ENCODE measurements at regions not wholly inside any gene's neighbourhood (a gene's known extent, or its start where the extent isn't known, plus 50 kb on each side); places are given as distances from the start of the nearest gene placed in this dataset.

DNA sequence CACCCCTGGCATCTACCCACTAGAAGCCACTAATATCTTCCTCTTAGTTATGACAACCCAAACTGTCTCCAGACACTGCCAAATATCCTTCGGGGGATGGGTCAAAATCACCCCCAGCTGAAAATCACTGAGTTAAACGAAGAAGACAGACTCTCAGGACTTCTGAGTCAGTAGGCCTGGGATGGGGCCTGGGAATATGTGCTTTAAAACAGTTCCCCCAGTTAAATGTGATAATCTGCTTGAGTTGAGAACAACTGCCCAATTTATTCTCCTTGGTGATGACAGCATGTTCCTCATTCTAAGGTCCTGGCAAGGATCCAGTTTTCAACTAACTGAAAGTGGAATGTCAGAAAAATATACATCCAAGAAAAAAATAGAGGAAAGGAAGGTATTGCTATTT, 52.4 kb downstream of the CBLL2 start:
- ATAC-seq: no peak

DNA sequence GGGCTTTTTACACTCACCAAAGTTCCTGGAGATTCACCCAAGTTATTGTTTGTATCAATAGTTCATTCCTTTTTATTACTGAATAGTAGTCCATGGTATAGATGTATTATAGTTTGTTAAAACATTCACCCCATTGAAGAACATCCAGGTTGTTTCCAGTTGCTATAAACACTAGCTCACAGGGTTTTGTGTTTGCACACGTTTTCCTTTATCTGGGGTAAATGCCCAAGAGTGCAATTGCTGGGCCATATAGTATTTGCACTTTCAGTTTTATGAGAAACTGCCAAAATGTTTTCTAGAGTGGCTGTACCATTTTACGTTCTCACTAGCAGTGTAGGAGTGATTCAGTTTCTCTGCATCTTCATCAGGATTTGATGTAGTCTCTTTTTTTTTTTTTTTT, 57.1 kb downstream of the CBLL2 start:
- ATAC-seq: no peak

DNA sequence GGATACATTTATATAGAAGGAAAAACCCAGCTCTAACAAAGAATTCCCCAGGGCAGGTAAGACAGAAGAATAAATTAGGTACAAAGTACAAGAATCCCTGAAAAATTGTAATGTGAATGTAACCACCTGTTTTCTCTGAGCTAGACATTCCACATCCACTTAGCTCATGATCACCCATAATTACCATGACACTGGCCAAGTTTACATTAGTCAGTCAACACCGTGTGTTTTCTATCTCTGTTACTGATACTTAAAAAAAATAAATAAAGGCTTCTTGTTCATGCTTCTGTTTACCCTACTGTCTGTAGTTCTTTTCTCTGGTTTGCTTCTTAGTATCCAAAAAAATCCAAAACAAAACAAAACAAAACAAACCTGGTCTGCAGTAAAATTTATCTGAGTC, 66.0 kb downstream of the CBLL2 start:
- no peak for ATAC-seq

DNA sequence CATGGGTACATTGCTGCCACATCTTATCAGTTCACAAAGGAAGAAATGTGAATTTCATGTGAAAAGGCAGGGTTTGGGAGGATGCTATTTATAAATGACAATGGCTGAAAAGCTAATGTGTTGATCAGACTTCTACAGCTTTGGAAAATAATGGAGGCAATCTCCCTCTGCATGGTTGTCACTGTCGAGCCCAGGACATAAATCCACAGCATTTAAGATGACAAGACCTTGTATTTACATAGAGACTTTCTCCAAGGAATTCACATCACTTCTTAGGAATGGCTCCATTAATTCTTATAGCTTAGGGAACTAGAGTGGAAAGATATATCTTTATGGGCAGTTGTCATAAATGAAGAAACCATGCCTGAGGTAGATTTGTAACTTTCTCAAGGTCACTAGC, 66.7 kb downstream of the CBLL2 start:
- ATAC-seq: no peak

DNA sequence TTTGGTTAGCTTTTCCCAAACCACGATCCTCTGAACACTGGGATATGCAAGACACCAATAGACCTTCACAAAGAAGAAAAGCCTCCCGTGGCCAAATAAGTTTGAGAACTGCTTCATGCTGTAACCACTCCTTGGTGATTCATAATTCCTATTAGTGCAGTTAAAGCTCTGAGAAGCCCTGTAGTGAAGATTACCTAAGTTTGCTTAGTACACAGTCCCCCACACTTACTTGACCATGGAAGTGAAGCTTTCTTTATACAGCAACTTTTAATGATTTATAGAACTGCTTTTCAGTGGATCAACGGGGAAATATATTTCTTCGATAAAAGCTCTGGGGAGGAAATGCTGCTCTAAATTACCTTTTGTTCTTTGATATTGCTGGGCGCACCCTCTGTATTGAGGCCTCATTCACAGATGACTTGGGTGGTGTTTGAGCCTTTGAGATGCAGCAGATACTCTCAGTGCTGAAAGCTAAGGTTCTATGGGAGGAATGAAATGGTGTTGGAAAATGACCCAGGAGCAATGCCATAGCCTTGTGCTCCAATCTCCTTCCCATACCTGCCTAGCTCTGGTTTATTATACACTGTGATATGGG, 67.4 kb downstream of the CBLL2 start:
- no peak for ATAC-seq

DNA sequence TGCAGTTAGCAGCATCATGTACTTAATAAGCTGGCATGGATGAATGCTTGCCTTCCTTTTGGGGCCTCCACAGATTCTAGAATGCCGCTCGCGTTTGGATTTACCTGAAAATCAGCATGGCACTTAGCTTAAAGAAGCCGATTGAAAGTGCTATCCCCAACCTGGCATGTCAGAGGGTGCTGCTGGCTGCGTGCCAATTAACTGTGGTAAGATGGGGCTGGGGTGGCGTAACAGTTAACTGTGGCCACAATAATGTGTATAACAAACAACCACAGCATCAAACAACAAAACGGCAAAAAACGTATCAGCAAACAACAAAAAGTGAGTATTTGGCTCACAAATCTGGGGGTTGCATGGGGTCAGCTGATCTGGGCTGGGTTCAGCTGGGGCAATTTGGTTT, 70.5 kb downstream of the CBLL2 start:
- no peak for ATAC-seq

DNA sequence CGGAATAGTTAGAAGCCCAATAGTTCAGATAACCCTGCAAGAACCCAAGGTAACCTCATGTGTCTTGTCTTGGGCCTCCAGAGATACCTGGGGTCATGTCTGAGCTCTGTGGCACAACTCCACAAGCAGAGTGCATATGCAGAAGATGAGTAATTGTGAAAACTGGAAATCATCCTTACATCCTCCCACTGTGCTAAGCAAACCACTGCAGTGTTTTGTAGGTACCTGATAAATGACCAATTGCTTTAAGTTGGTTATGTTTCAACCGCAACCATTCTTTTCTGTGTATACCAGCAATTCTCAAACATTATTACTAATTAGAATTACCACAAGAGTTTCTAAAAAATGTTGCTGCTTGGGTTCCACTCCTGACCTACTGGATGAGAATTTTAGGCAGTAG, 73.2 kb downstream of the CBLL2 start:
- no peak for ATAC-seq

DNA sequence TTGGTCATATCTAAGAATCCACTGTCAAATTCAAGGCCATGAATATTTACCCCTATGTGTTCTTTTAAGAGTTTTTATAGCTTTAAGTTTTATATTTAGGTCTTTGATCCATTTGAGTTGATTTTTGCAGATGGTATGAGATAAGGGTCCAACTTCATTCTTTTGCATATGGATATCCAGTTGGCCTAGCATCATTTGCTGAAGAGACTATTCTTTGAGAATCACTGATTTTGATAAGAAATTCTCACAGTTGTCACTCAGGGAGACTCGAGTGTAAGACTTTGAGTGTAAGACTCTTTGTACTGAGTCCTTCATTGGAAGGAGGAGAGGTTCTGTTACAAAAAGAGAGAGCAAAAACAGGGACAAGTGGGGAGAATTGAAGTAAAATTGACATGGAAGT, 74.8 kb downstream of the CBLL2 start:
- no peak for ATAC-seq

DNA sequence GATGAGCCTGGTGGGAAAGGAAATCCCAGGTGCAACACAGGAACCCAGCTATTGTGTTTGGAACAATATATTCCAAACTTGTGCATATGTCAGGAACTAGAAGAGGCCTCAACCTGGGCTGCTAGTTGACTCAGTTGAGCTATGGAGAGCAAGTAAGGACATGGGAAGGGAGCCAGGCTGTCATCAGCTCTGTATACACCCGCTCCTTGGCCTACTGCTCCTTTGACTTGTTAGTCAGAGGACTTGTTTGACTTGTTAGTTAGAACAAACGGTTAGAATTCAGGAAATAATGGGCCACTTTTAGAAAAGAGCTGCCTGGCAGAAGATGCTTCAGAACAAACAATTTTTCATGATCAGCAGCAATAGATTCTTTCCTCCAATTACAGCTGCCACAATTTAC, 76.4 kb downstream of the CBLL2 start:
- peak; percentile 90 for ATAC-seq

DNA sequence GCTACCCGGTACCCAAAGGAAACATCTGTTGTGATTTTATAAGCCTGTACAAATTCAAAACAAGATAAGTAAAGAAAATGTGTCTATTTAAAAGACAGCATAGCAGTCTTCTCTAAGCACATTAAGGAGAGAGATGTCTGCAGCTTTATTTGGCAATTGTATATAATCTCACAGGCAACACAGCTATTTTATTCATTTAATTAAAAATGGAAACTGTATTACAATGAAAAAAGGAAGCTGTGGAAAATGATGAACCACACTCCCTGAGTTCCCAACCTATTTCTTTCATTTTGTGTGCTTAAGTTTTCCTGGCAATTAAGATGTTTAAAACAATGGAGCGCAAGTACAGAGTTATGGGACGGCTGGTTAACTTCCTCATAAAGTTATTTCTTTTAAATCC, 78.4 kb downstream of the CBLL2 start:
- no peak for ATAC-seq

DNA sequence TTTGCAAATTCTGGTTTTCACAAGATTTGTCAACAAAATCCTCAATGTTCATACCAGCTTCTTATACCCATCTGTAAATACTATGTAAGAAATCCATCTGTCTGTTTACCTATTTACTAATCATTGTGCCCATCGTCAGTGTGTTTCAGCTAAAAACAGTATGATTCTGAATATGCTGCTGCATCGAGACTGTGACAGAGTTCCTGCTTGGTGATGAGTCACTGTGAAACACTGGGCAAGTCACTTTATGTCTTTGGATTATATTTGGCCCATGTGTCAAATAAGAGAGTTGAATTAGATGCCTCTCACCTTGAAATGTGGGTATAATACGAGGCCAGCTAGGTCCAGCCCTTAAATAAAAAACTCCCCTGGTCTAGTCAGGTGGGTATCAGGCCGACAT, 79.3 kb downstream of the CBLL2 start:
- peak; percentile 59 for ATAC-seq

DNA sequence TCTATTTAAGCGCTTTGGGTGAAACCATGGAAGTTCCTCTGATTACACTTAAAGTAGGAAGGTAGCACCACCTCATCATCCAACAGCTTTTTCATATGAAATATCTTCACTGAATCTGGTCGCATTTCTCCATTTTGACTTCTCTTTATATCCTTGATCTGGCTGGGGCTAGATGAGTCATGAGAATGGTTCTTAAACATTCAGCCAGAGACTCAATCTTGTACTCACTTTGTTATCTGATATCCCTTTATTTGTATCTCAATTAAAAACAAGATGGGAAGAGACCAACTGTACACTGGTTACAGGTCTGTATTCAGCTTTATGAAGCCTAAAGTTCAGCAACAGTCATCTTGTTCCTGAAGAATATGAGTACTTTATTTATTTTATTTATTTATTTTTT, 84.9 kb downstream of the CBLL2 start:
- ATAC-seq: no peak

DNA sequence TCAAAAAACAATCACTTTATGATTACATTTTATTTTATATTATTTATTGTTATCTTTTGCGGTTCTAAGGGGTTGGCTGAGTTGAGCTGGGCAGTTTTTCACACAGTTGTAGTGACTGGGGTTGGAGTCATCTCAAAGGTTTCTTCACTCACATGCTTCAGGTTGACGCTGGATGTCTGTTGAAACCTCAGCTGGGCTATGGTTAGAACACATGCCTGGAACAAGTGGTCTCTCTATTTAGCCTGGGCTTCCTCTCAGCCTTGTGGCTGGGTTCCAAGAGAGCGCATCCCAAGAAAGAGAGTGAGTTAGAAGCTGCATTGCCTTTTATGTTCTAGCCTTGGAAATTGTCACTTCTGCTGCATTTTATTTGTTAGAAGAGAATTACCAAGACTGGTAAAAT, 87.4 kb downstream of the CBLL2 start:
- no peak for ATAC-seq

DNA sequence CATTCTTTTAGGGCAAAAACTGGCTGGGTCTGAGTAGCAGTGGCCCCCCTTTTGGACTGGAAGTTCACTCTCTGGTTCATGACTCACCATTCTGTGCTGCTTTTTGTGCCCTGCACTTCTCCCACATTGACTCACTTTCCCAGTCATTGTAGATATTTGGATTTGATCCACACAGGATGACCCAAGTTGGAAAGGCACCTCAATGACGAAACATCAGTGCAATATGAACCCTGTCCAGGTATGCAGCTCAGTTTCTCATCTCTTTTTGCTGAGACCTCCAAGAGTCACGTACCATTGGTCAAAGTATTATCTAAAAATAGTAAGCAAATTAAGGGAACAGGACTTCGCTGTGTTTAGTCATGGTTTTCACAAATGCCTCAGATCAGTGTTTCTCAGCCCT, 92.7 kb downstream of the CBLL2 start:
- ATAC-seq: peak; percentile 66

DNA sequence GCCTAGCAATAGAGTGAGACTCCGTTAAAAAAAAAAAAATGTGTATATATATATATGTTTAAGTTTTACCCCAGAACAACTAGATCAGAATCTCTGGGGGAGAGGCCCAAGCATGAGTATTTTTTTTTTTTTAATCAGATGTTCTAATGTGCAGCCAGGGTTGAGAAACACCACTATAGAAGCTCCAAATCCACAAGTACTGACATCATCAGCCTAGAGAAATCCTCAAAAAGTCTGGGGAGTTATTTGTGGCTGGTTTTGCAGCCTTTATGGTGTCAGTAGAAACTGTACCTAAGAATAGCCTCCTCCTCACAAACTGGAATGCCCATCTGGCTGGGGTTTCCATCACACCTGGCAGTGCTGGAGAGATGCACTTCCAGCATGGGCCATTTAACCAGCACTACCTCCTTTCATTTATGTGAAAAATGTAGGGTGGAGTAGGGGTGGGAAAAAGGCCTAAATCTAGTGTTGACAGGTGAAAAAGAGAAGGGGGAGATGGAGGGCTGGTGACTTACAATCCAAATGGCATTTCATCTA, 93.5 kb downstream of the CBLL2 start:
- no peak for ATAC-seq

DNA sequence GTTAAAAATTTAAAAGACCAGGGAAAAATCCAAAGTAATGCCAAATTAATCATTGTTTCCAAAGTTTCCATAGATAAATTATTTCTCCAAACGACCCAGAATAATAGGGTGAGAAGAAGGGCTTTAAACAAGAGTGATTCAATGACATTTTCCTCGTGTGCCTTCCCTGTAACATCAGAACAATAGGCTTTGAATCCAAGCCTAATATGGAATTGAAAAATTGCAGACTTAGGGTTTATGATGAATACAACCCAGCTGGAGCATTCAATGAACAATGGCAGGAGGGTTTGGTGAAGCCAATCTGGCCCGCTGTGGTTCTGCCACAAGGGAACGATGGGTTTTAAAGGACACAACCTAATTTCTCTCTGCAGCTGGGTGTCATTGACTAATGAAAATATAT, 94.2 kb downstream of the CBLL2 start:
- no peak for ATAC-seq

DNA sequence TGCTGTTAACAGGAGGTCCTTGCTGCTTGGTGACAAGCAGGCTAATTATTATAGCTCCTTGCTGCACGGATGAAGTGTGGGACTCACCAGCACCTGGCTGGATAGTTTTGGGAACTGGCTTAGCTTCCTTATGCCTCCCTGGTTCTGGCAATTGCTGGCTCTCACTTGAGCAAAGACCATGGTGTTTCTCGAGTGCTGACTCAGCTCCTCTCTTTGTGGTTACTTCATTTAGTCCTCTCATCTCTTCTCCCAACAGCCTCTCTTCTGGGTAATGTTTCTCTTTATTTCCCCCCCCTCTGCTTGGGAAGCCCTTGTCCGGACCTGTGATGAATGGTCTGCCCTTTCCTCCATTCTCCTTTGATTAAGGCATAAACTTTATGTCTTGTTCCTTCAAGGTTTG, 100.4 kb downstream of the CBLL2 start:
- ATAC-seq: no peak

DNA sequence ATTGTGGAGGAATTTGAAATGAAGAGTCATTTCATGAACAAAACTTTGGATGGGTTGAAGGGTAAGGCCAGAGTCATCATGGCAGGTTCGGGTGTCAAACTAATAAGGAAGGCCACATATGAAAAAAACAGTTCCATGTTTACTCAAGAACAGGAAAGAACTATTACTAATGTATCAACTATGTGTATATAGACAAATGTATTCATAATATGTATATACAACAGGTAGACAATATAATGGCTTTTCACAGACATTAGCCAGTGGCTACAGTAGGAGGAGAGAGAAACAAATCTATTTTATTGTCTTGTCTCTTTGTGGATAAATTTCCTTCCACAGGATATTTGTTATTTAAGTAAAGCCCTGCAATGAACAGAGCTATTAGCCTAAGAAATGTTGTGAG, 101.1 kb downstream of the CBLL2 start:
- peak; percentile 20 for ATAC-seq

DNA sequence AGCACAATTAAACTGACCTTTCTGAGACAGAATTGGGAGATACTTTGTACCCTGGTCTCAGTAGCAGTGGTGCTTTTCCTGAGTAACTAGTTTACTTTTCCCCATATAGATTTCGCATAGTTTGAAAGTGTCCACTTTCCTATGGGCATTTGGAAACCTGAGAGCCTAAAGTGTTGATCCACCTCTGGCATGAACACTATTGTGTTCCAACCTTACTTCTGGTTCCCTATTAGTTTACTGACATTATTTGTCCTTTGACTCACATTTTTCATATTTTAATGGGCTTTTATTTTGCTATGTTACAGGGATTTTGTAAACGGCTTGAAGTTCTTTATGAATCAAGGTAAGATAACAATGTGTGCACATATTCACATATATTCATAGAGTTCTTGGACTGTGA, 103.7 kb downstream of the CBLL2 start:
- ATAC-seq: no peak

DNA sequence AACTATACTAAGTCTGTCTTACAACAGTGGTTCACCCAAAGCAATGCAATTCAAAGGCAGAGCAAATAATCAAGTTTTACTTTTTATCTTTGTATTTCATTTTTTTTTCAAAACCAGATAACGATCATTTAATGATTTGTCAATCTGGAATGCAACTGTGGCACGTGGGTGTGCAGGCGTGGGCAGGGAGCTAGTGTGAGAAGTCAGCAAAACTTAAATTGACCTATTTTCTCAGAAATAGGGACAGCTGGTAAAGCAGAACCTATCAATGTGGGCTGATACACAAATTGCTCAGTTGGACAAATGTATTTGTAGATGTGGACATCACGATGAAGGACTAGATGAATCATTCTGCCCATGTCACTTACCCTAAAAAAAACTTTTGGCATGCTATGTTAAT, 105.6 kb downstream of the CBLL2 start:
- ATAC-seq: no peak

DNA sequence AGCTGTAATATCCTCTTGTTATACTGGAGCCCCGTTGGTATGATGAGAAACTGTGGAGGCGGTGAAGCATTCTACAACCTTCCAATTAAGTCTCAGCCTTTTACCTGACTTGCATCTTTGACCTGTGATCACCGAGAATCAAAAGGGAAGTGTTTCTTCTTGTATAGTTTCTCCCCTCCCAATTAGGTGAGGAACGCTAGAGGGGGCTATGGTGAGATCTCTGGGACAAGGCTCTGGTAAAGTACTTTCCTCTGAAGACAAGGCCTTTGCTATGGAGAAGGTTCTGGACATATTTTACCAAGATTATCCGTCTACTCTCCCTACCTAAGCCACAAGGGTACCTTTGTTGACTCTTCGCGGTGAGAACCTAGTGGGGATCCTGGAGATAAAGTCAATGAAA, 111.3 kb downstream of the CBLL2 start:
- ATAC-seq: no peak

DNA sequence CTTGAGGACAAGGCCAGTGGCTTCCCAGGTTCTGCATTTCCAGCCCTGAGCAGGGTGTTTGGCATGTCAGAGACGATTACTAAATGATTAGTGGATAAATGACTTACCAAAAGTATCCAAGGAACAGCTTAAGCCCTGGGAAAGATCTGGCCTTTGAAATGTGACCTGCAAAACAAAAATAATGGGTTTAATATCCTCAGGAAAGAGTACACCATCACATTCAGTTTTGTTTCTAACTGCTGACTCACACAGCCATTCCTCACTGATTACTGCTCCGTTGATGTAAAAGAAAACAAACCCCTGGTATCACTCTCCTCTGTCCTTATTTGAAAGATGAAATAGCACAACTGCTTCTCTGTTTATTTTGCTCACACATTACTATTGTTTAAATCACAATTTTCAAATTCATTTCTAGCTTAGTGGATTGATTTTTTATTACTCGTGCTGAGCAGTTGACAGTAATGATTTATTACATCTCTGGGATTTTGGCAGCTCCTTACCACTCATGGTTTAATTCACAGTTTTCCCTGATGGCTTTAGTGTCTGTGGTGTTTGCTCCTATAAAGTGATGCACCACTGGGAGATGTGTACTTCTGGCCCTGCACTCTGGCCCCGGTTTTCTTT, 117.0 kb downstream of the CBLL2 start:
- ATAC-seq: no peak

DNA sequence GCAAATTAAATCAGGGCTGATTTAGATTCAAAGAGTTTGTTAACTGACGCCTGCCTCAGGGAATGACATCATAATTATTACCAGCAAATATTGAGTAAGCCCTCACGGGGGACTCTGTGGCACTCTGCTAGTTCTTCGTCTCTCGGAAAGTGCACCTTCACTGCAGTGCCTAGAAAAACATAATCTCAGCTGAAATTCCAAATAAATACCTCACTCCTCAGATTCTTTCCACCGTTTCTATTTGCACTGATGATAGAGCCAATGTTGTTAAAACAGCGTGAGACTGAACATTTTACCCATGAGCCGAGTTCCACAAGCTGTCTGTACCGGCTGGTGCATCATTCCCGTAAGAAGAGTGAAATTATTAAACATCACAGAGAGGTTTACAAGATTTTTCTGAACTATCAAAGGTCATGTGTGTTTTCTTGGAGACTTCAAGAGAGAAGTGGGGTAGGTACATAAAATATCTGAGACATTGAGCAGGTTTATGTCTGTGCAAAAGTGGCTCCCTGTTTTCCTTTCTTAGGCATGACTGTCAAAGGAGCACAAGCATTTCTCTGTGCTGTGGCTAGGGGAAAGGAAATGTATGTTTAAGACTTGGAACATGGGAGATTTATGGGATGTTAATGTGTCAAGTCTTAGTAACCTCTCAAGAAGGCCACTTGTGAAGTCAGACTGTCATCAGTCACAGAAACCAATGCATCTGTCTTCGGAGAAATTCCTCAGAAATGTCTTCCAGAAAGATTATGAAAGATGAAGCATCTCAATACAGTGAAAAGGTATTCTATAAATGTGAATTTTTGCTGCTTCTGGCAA, 119.6 kb downstream of the CBLL2 start:
- ATAC-seq: no peak

DNA sequence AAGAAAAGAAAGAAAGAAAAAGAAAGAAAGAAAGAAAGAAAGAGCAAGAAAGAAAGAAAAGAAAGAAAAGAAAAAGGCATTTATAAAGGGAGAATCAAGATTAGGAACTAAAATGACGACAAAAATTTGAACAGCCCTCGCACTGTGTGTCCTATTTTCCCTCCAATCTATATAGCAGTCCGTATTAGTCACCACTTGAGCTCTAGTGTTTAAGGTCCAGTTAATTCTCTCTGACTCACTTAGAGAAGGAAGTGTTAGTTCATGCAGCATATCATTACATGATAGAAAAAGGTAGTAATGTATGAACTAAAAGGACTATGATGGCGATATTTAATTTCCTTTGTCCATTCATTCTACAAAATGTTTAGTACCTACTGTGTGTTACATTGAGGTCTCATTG, 122.7 kb downstream of the CBLL2 start:
- peak; percentile 81 for ATAC-seq

Data from esophagus mucosa (tissue), 1 donor.